ENCODE measurements at regions not wholly inside any gene's neighbourhood (a gene's known extent, or its start where the extent isn't known, plus 50 kb on each side); places are given as distances from the start of the nearest gene placed in this dataset.

DNA sequence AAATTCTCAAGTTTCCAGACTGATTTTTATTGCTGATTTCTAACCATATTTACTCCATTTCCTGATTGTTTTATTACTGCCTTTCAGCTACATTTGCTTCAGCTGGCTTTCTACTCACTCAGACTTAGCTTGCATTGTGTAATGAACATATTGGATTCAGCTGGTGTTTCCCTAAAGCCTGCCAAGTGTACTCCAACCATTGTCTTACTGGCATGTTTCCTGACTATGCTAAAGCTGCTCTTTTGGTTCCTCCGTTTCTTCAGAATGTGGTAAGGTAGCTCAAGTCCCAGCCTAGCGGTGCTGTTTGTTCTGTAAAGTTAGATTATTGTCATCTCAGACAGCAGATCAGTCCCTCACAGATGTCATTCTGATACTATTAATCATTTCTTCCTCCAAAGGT is 53.1 kb upstream of the GLRA2 start:
- H2AK5ac ChIP-seq (ENCODE audit: low read length, severe bottlenecking), result no peak overlapping the region
- DNase-seq, result no peak
- H2BK15ac ChIP-seq (ENCODE audit: low read depth, poor library complexity, severe bottlenecking), result no peak overlapping the region
- H3K4ac ChIP-seq (ENCODE audit: low read depth in 1 of 2, low read length in 2 of 2), result no peak overlapping the region
- no peak overlapping the region for H3K4me2 ChIP-seq (ENCODE audit: low read length, poor library complexity, severe bottlenecking)
- H3K4me1 ChIP-seq (ENCODE audit: control insufficient read depth, insufficient read depth, low read depth, low read length), result no peaks in the 10 kb centered on the region
- no peak overlapping the region for H4K91ac ChIP-seq (ENCODE audit: low read length)
- H3K27me3 ChIP-seq (ENCODE audit: control insufficient read depth in 1 of 2, insufficient read depth in 1 of 2, low read length in 2 of 2), result no peaks in the 10 kb centered on the region
- WGBS, result 90% methylated on average over 2 of the region's 2 CpGs
- H3K79me1 ChIP-seq (replicated peaks; ENCODE audit: low read length, poor library complexity, severe bottlenecking), result no peaks in the 10 kb centered on the region
- no peak overlapping the region for H3K14ac ChIP-seq (ENCODE audit: low read length in 2 of 2)
- no peak overlapping the region for H3K9ac ChIP-seq (ENCODE audit: low read length)
- H2AFZ ChIP-seq (ENCODE audit: low read depth, low read length), result no peak overlapping the region
- H2BK12ac ChIP-seq (ENCODE audit: low read length in 2 of 2), result no peak overlapping the region
- no peak overlapping the region for H3K27ac ChIP-seq (ENCODE audit: low read length, poor library complexity, severe bottlenecking)
- no peak overlapping the region for H3K23ac ChIP-seq (ENCODE audit: low read length in 2 of 2)
- H4K8ac ChIP-seq (ENCODE audit: low read length), result no peak overlapping the region
- H3K18ac ChIP-seq (ENCODE audit: low read depth in 1 of 2, low read length in 2 of 2), result no peak overlapping the region
- no peak overlapping the region for H2BK5ac ChIP-seq (ENCODE audit: low read depth, low read length, poor library complexity, severe bottlenecking)
- H2BK120ac ChIP-seq (ENCODE audit: low read depth, low read length), result no peak overlapping the region
- no peaks in the 10 kb centered on the region for H3K9me3 ChIP-seq (ENCODE audit: control insufficient read depth, low read length)
- no peaks in the 10 kb centered on the region for H3K36me3 ChIP-seq (ENCODE audit: control insufficient read depth in 1 of 2, insufficient read depth in 2 of 2, low read depth in 1 of 2, low read length in 2 of 2)
- H3K4me3 ChIP-seq (ENCODE audit: insufficient read depth in 1 of 2, low read depth in 1 of 2, low read length in 2 of 2), result no peak overlapping the region

GRCh38 chrX:14449773-14450172 is 79.6 kb upstream of the GLRA2 start:
- Histone ChIP-seq H3K4me2 (ENCODE audit: low read length, poor library complexity, severe bottlenecking) (no peak overlapping the region), H3K27me3 (ENCODE audit: control insufficient read depth in 1 of 2, insufficient read depth in 1 of 2, low read length in 2 of 2) (no peaks in the 10 kb centered on the region), H2BK15ac (ENCODE audit: low read depth, poor library complexity, severe bottlenecking) (no peak overlapping the region), H3K4me1 (ENCODE audit: control insufficient read depth, insufficient read depth, low read depth, low read length) (no peaks in the 10 kb centered on the region), H2BK12ac (ENCODE audit: low read length in 2 of 2) (no peak overlapping the region), H3K18ac (ENCODE audit: low read depth in 1 of 2, low read length in 2 of 2) (no peak overlapping the region), H3K9me3 (ENCODE audit: control insufficient read depth, low read length) (no peaks in the 10 kb centered on the region), H3K79me1 (replicated peaks; ENCODE audit: low read length, poor library complexity, severe bottlenecking) (no peaks in the 10 kb centered on the region), H3K36me3 (ENCODE audit: control insufficient read depth in 1 of 2, insufficient read depth in 2 of 2, low read depth in 1 of 2, low read length in 2 of 2) (no peaks in the 10 kb centered on the region), H2AK5ac (ENCODE audit: low read length, severe bottlenecking) (no peak overlapping the region), H3K23ac (ENCODE audit: low read length in 2 of 2) (no peak overlapping the region), H2AFZ (ENCODE audit: low read depth, low read length) (no peak overlapping the region), H2BK120ac (ENCODE audit: low read depth, low read length) (no peak overlapping the region), H3K4ac (ENCODE audit: low read depth in 1 of 2, low read length in 2 of 2) (no peak overlapping the region), H2BK5ac (ENCODE audit: low read depth, low read length, poor library complexity, severe bottlenecking) (no peak overlapping the region), H3K9ac (ENCODE audit: low read length) (no peak overlapping the region), H3K27ac (ENCODE audit: low read length, poor library complexity, severe bottlenecking) (no peak overlapping the region), H3K14ac (ENCODE audit: low read length in 2 of 2) (no peak overlapping the region), H4K91ac (ENCODE audit: low read length) (no peak overlapping the region), H3K4me3 (ENCODE audit: insufficient read depth in 1 of 2, low read depth in 1 of 2, low read length in 2 of 2) (no peak overlapping the region), H4K8ac (ENCODE audit: low read length) (no peak overlapping the region)
- 61% methylated on average over 2 of the region's 2 CpGs for WGBS
- DNase-seq, result no peak

DNA sequence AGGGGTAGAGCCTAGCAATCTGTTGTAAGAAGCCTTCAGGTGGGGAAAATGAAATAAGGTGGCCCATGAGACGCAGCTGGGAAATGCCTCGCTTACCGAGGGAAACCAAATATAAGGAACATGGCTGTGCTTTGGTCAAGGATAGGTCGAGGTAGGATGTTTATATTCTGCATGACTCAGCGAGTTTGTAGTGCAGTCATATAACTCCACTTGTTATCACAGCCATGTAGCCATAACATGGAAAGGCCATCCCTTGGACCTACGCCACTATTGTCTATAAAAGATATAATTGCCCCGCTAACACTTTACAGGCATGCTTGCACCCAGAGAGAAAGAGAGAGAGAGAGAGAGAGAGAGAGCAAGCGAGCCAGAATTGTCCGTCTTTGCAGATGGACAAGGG is 80.9 kb upstream of the GLRA2 start:
- Histone ChIP-seq H2BK5ac (ENCODE audit: low read depth, low read length, poor library complexity, severe bottlenecking) (no peak overlapping the region), H3K9ac (ENCODE audit: low read length) (no peak overlapping the region), H4K8ac (ENCODE audit: low read length) (no peak overlapping the region), H3K4me2 (ENCODE audit: low read length, poor library complexity, severe bottlenecking) (no peak overlapping the region), H3K4me3 (ENCODE audit: insufficient read depth in 1 of 2, low read depth in 1 of 2, low read length in 2 of 2) (no peak overlapping the region), H3K27ac (ENCODE audit: low read length, poor library complexity, severe bottlenecking) (no peak overlapping the region), H3K23ac (ENCODE audit: low read length in 2 of 2) (no peak overlapping the region), H3K27me3 (ENCODE audit: control insufficient read depth in 1 of 2, insufficient read depth in 1 of 2, low read length in 2 of 2) (no peaks in the 10 kb centered on the region), H2AK5ac (ENCODE audit: low read length, severe bottlenecking) (no peak overlapping the region), H3K14ac (ENCODE audit: low read length in 2 of 2) (no peak overlapping the region), H3K18ac (ENCODE audit: low read depth in 1 of 2, low read length in 2 of 2) (no peak overlapping the region), H2BK12ac (ENCODE audit: low read length in 2 of 2) (no peak overlapping the region), H2BK120ac (ENCODE audit: low read depth, low read length) (no peak overlapping the region), H2BK15ac (ENCODE audit: low read depth, poor library complexity, severe bottlenecking) (no peak overlapping the region), H2AFZ (ENCODE audit: low read depth, low read length) (no peak overlapping the region), H3K9me3 (ENCODE audit: control insufficient read depth, low read length) (no peaks in the 10 kb centered on the region), H3K36me3 (ENCODE audit: control insufficient read depth in 1 of 2, insufficient read depth in 2 of 2, low read depth in 1 of 2, low read length in 2 of 2) (no peaks in the 10 kb centered on the region), H3K4ac (ENCODE audit: low read depth in 1 of 2, low read length in 2 of 2) (no peak overlapping the region), H4K91ac (ENCODE audit: low read length) (no peak overlapping the region), H3K79me1 (replicated peaks; ENCODE audit: low read length, poor library complexity, severe bottlenecking) (no peaks in the 10 kb centered on the region), H3K4me1 (ENCODE audit: control insufficient read depth, insufficient read depth, low read depth, low read length) (no peaks in the 10 kb centered on the region)
- 89% methylated on average over 6 of the region's 9 CpGs for WGBS
- no peak for DNase-seq

DNA sequence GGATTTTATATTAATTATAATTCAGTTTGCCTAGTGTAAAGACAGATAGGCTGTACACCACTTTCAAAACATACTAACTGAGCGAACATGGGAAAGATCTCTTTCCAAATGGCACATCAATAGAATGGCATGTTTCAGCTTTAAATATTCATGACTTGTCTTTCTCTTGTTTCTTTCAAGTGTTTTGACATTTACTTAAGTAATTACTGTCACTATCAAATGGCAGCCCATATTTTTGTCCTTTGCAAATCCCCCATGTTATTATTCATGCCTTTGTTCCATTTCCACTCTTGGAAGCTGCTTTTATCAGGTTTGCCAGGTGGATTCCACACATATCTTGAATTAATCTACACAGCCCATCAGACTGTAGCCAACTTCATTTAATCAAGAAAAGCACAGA is 89.2 kb upstream of the GLRA2 start:
- no peak overlapping the region for H3K23ac ChIP-seq (ENCODE audit: low read length in 2 of 2)
- no peak overlapping the region for H3K4me2 ChIP-seq (ENCODE audit: low read length, poor library complexity, severe bottlenecking)
- H3K4me1 ChIP-seq (ENCODE audit: control insufficient read depth, insufficient read depth, low read depth, low read length), result no peaks in the 10 kb centered on the region
- no peak overlapping the region for H4K8ac ChIP-seq (ENCODE audit: low read length)
- H2BK12ac ChIP-seq (ENCODE audit: low read length in 2 of 2), result no peak overlapping the region
- no peak for DNase-seq
- no peak overlapping the region for H2AFZ ChIP-seq (ENCODE audit: low read depth, low read length)
- H3K4me3 ChIP-seq (ENCODE audit: insufficient read depth in 1 of 2, low read depth in 1 of 2, low read length in 2 of 2), result no peak overlapping the region
- H3K27ac ChIP-seq (ENCODE audit: low read length, poor library complexity, severe bottlenecking), result no peak overlapping the region
- no peaks in the 10 kb centered on the region for H3K79me1 ChIP-seq (replicated peaks; ENCODE audit: low read length, poor library complexity, severe bottlenecking)
- H2AK5ac ChIP-seq (ENCODE audit: low read length, severe bottlenecking), result no peak overlapping the region
- no peaks in the 10 kb centered on the region for H3K36me3 ChIP-seq (ENCODE audit: control insufficient read depth in 1 of 2, insufficient read depth in 2 of 2, low read depth in 1 of 2, low read length in 2 of 2)
- no peak overlapping the region for H2BK5ac ChIP-seq (ENCODE audit: low read depth, low read length, poor library complexity, severe bottlenecking)
- H3K9ac ChIP-seq (ENCODE audit: low read length), result no peak overlapping the region
- no peaks in the 10 kb centered on the region for H3K27me3 ChIP-seq (ENCODE audit: control insufficient read depth in 1 of 2, insufficient read depth in 1 of 2, low read length in 2 of 2)
- H3K4ac ChIP-seq (ENCODE audit: low read depth in 1 of 2, low read length in 2 of 2), result no peak overlapping the region
- peaks cover 5% of the 10 kb centered on the region for H3K9me3 ChIP-seq (ENCODE audit: control insufficient read depth, low read length)
- H2BK15ac ChIP-seq (ENCODE audit: low read depth, poor library complexity, severe bottlenecking), result no peak overlapping the region
- no peak overlapping the region for H3K14ac ChIP-seq (ENCODE audit: low read length in 2 of 2)
- no CpG with 5 or more reads among the region's 1 CpG for WGBS
- H4K91ac ChIP-seq (ENCODE audit: low read length), result no peak overlapping the region
- H3K18ac ChIP-seq (ENCODE audit: low read depth in 1 of 2, low read length in 2 of 2), result no peak overlapping the region
- no peak overlapping the region for H2BK120ac ChIP-seq (ENCODE audit: low read depth, low read length)

Measured in mesenchymal stem cell (in vitro differentiated cells and primary cell).